ENCODE measurements at regions not wholly inside any gene's neighbourhood (a gene's known extent, or its start where the extent isn't known, plus 50 kb on each side); places are given as distances from the start of the nearest gene placed in this dataset.
A peak's percentile ranks its signal among the peaks of the same experiment; 100 is the strongest.

DNA sequence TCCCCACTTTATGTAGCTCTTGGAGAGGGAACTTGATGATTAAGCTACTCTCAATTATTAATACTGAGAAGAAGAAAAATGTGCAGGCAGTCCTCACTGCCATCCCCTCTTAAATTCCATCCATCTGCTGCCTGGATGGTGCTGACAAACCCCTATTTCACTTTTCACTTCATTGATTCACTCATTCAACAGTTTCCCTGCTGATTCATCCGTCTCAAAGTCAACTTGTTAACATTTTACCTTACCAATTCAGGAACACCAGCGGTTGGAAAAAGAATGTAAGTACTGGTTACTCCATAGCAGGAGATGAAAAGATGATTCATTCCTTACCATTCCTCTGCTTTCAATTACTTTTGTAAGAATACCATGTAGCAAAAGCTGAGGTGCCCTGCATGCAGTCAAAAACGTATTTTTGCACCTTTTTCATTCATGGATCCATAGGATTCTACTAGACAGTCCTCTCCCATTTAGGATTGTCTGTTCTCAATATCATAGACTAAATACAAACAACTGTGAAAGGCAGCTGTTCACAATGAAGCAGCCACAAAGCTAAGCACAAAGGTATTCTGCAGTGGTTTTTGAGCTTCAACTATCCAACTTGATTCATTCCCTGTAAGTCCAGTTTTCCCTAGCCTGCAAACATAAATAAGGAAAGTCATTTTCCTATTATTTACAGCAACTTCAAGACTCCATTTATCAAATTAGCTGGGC is 262.0 kb downstream of the MREG start:
- no peak overlapping the region for H3K4me3 ChIP-seq (ENCODE audit: low read depth, low read length)
- no peak for DNase-seq (ENCODE audit: low read depth)
- TF ChIP-seq, protein P1, sequence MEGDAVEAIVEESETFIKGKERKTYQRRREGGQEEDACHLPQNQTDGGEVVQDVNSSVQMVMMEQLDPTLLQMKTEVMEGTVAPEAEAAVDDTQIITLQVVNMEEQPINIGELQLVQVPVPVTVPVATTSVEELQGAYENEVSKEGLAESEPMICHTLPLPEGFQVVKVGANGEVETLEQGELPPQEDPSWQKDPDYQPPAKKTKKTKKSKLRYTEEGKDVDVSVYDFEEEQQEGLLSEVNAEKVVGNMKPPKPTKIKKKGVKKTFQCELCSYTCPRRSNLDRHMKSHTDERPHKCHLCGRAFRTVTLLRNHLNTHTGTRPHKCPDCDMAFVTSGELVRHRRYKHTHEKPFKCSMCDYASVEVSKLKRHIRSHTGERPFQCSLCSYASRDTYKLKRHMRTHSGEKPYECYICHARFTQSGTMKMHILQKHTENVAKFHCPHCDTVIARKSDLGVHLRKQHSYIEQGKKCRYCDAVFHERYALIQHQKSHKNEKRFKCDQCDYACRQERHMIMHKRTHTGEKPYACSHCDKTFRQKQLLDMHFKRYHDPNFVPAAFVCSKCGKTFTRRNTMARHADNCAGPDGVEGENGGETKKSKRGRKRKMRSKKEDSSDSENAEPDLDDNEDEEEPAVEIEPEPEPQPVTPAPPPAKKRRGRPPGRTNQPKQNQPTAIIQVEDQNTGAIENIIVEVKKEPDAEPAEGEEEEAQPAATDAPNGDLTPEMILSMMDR (IDR thresholded peaks at IDR 0.05; ENCODE audit: control insufficient read depth, extremely low read depth, insufficient read depth), result no peak

DNA sequence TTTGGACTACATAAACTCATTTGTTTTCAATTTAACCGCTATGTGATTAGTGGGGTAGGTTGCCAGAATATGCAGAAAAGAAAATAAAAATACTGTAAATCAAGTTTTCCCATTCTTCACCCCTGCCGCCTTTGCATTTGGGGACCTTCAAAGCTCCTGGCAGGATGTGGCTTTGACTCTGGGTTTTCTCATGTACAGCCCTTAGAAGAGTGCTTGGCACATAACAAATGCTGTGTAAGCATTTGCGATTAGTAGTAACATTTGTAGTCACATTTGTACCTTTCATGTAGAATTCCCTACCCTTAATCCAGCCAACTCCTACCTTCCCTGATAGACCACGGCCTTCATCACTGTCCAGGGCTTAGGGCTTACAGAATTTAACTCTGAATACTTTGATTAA is 262.6 kb downstream of the MREG start:
- no peak overlapping the region for H3K4me3 ChIP-seq (ENCODE audit: low read depth, low read length)
- TF ChIP-seq, protein P1 (IDR thresholded peaks at IDR 0.05; ENCODE audit: control insufficient read depth, extremely low read depth, insufficient read depth), result no peak
- no peak for DNase-seq (ENCODE audit: low read depth)

DNA sequence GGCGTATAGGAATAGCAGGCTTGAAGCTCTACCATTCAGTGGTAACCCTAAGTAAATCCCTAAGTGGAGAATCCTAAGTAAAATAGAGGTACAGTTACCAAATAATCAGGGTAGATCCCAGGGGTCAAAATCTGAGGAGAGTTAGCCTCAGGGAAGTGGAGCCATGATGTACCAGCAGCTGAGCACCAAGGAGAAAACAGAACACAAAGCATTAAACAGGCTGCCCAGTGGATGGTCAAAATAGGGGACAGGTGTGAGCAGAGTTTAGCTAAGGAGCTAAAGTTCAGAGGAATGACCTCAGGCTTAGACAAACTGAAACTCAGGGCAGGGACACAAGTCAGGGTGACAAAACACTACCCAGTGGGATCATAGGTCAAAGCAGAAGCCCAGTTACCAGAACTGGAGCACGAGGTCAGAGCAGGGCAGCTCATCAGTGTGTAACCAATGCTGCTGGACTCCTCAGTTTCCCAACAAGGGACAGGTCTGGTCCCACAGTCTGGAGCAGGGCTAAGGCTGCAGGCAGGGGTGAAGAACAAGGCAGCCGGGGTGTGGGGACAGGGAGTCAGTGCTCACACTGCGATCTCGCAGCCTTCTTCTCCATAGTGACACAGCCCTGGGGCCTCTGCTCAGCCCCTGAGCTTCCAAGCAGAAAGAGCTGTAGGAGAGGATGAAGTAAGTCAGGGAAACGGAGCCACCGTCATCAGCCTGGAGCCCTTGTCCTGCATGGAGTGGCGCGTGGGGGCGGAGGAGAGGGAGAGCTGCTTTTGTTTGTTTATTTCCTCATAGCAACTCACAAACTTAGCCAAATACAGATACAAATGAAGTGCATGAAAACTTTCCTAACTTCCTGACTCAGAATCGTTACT is 264.0 kb downstream of the MREG start:
- TF ChIP-seq, protein P1 (IDR thresholded peaks at IDR 0.05; ENCODE audit: control insufficient read depth, extremely low read depth, insufficient read depth), result no peak
- no peak overlapping the region for H3K4me3 ChIP-seq (ENCODE audit: low read depth, low read length)
- no peak for DNase-seq (ENCODE audit: low read depth)

DNA sequence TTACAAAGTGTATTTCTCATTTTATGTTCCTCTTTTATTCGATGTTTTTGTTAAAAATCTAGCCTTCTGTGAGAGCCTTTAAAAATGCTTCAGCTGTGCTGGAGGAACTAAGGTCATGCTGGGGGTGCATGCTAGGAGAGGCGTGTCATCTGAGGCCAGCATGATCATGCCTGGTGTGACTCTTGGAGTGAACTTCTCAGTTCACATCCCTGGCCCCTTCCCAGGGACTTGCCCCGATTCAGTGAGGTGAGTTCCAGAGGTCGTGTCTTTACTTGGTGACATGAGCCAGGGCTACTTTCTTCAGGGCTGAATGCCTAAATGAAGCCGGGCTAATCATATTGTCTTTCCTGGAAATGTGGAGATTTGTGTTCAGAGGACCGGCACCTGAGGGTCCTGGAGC is 264.9 kb downstream of the MREG start:
- TF ChIP-seq, protein P1 (IDR thresholded peaks at IDR 0.05; ENCODE audit: control insufficient read depth, extremely low read depth, insufficient read depth), result no peak
- DNase-seq (ENCODE audit: low read depth), result no peak
- no peak overlapping the region for H3K4me3 ChIP-seq (ENCODE audit: low read depth, low read length)

DNA sequence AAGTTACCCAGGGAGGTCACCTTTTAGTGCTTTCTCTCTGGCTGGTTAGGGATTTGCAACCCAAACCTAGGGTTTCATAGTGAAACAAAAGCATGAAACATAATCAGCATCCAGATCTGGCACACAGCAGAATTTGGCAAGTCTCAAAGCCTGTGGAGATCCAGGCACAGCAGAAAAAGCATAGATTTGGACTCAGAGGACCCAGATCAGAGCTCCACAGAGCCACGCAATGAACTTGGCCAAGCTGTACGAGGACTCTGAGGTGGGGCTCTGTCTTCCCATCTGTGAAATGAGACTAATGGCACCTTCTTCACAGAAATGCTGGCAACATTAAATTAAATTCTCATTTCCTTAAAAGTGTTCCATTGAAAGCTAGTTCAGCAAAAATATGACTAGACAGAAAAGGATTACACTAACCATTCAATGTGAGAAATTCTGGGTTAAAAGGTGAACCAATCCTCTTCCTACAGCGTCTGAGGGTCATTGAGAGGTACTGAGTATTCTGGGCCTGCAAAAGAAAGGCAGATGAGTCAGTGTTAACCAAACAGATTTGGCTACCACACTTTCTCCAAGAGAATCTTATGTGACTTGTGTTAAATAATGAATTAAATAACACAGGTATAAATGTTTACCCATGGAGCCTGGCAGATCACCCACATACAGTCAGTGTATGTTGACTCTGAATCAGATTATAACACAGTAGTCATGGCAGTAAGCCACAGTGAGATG is 266.3 kb downstream of the MREG start:
- peak; percentile 82 for DNase-seq (ENCODE audit: low read depth)
- TF ChIP-seq, protein P1 (IDR thresholded peaks at IDR 0.05; ENCODE audit: control insufficient read depth, extremely low read depth, insufficient read depth), result no peak

DNA sequence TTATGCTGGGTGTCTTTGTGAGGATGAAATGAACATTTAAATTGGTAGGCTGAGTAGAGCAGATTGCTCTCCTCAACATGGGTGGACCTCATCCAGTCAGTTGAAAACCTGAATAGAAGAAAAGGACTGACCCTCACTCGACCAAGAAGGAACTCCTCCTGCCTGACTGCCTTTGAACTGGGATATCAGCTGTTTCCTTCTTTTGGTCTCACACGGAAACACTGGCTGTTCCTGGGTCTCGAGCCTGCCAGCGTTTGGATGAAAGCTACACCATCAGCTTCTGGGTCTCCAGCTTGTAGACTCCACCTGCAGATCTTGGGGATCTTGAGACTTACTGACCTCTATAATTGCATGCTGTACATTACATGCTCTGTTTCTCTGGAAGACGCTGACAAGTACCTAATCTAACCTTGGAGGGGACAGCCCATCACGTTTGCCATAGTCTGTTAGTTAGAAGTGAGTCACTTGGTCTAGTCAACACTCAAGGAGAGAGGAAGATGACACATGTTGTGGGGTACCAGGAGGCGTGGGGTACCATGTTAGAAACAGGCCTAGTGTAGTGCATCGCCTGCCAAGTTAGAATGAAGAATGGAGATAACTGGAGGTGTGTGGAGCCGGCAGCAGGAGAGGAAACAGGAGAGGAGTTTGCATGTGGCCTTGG is 267.0 kb downstream of the MREG start:
- no peak for DNase-seq (ENCODE audit: low read depth)
- TF ChIP-seq, protein P1 (IDR thresholded peaks at IDR 0.05; ENCODE audit: control insufficient read depth, extremely low read depth, insufficient read depth), result no peak
- no peak overlapping the region for H3K4me3 ChIP-seq (ENCODE audit: low read depth, low read length)

More for the DNA sequence above, 266.3 kb downstream of the MREG start:
- H3K4me3 ChIP-seq (ENCODE audit: low read depth, low read length), result no peak overlapping the region
